ENCODE measurements at regions not wholly inside any gene's neighbourhood (a gene's known extent, or its start where the extent isn't known, plus 50 kb on each side); places are given as distances from the start of the nearest gene placed in this dataset.
"Not testable (repeated sequence)": the region's sequence is repeated elsewhere in the genome, so short reads cannot be mapped to it uniquely, and the experiment has no call there.

- DNase-seq = no peak
These were observed 459.7 kb upstream of the ZP4 start for GRCh38 chr1:238350471-238350870.

GRCh38 chr1:238346340-238346739 is 455.6 kb upstream of the ZP4 start:
- no peak for DNase-seq

DNA sequence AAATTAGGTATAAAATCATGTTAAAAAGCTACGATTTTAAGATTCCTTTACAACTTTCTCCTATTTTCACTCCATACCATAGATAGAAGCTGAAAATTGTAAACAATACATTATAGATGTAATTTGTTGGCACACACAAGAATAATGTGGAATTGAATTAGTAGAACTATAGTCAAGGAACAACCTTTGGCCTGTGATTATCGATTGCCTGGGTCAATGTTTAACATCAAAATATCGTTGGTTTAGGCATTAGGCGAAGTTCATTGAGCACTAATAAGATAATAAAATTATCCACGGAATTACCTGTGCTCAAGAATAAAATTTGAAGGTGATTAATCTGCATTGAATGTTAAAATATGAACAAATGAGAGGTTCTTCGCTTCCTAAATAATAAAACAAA is 455.1 kb upstream of the ZP4 start:
- DNase-seq = no peak

GRCh38 chr1:238343852-238344251 is 453.1 kb upstream of the ZP4 start:
- DNase-seq = no peak

GRCh38 chr1:238341395-238341794 is 450.7 kb upstream of the ZP4 start:
- no peak for DNase-seq

GRCh38 chr1:238340989-238341388 is 450.3 kb upstream of the ZP4 start:
- no peak for DNase-seq

- no peak for DNase-seq
These were observed 445.8 kb upstream of the ZP4 start for GRCh38 chr1:238336531-238336930.

DNA sequence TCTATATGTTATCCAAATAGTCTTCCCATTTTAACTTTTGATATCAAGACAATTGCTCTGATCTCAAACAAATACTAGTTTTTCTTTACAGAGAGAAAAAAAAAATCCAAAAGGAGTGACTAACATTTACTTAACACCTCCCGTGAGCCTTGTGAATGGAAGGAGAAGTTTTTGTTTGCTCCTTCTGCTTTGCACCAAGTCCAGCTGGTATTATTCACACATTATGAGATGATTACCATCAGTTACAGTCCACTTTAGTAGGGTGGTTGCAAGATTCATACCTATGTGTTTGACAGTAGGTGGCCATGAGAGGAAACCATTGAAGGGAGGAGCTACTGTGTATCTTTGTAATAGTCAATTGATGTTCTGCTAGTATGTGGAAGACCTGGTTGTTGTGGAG is 443.4 kb upstream of the ZP4 start:
- no peak for DNase-seq

DNA sequence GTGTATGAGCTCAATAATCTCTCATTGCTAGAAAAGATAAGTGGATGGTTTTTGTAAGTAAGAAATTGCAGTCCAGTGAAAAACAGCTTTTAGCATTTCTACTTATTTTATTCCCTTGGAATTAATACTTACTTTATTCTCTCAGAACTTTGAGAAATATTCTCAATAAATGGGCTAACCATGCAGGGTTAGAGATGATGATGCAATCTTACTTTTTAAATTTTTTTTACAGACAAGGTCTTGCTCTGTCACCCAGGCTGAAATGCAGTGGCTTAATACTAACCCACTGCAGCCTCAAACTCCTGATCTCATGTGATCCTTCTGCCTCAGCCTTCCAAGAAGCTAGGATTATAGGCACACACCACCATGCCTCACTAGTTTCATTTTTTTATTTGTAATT is 440.8 kb upstream of the ZP4 start:
- no peak for DNase-seq

DNA sequence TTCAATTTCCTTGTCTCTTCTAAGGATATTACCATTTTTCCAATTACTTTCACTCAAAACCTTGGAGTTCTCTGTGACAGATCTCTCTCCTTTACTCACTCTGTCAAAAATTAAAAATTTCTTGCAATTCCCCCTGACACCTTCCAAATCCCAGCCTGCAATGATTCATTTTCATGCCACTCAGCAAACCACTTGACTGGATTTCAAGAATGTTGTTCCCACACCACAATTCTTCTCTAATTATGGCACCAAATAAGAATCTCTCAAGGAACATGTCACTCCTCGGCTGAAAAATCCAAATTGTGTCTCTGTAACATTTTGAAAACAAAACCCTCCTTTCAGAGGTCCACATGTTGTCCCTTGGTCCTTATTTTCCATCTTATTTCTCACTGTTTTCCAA is 438.9 kb upstream of the ZP4 start:
- no peak for DNase-seq

DNA sequence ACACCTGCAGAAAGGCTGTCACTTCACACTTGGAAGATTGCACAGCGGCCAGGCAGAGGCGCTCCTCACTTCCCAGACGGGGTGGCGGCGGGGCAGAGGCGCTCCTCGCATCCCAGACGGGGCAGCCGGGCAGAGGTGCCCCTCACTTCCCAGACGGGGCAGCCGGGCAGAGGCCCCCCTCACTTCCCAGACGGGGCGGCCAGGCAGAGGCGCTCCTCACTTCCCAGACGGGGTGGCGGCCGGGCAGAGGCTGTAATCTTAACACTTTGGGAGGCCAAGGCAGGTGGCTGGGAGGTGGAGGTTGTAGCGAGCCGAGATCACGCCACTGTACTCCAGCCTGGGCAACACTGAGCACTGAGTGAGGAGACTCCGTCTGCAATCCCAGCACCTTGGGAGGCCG is 436.3 kb upstream of the ZP4 start:
- DNase-seq = not testable (repeated sequence)

- not testable (repeated sequence) for DNase-seq
These were observed 435.8 kb upstream of the ZP4 start for GRCh38 chr1:238326479-238326878.

DNA sequence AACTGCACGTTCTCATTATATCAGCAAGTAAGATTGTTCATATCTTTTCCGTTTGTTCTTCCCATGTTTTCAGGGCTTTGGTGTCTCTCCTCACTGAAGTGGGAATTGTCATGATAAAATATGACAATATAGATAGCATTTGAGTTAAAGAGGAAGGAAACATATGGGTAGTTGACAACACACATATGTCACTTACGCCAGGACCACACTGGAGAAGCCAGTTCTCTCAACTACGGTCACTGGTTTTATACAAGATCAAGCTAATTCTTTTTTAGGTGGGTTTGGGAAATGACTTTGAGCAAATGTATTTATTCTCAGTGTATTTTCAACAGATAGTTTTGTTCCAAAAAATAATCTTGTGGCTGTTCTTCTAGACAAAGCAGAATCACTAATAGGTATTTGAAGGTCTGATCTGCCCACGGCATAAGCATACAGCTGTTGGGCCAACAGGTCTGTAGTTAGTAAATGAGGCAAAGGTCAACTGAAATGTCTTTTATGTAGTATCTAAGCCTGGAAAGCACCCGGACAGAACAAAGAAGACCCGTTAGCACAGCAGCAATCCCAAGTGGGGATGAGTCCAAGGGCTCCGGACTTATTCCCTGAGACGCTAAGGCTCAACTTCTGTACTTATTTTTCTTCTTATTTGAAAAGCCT is 433.6 kb upstream of the ZP4 start:
- DNase-seq = no peak

DNA sequence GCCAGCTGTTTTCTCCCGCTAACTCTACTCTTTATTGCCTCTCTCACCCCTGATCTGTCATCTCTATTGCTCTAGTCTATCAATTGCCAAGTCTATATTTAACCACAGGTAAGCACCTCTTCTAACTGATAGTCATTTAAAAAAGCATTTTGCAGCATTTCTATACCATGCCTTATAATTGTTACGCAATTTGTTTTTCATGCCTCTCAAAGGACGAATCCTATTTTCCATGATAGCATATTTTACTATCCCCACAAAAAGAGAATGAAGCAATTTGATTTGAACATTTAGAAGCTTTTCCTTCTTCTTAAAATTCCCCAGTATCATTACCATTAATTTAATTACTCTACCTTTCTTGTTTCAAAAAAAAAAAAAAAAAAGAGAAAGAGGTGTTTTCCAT is 432.8 kb upstream of the ZP4 start:
- DNase-seq = no peak

DNA sequence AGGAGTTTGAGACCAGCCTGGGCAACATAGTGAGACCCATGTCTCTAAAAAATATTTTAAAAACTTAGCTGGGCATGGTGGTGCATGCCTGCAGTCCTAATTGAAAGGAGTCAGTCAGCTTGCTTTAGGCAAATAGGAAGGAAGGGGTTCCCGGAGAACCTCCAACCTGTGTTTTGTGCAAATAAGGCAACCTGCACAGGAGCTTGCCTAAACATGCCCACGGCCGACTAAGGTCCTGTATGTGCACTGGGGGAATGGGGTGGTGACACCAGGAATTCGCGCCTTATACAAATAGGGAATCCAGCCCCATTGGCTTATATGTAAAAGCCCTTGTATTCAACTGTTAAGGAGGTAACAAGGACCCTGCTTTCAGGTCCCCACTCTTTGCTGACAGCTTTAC is 429.2 kb upstream of the ZP4 start:
- no peak for DNase-seq

GRCh38 chr1:238318294-238319110 is 427.8 kb upstream of the ZP4 start:
- DNase-seq = no peak

- no peak for DNase-seq
These were observed 422.2 kb upstream of the ZP4 start for GRCh38 chr1:238312969-238313368.

GRCh38 chr1:238306411-238306810 is 415.7 kb upstream of the ZP4 start:
- DNase-seq = no peak

GRCh38 chr1:238302646-238303045 is 411.9 kb upstream of the ZP4 start:
- DNase-seq = no peak

- DNase-seq = no peak
These were observed 405.6 kb upstream of the ZP4 start for GRCh38 chr1:238296371-238296770.

- DNase-seq = no peak
These were observed 402.4 kb upstream of the ZP4 start for GRCh38 chr1:238293075-238293474.

- no peak for DNase-seq
These were observed 390.7 kb upstream of the ZP4 start for GRCh38 chr1:238281418-238281817.

GRCh38 chr1:238279694-238280380 is 389.1 kb upstream of the ZP4 start:
- no peak for DNase-seq
